HG02981 (cell line): ENCODE measurements at regions not wholly inside any gene's neighbourhood (a gene's known extent, or its start where the extent isn't known, plus 50 kb on each side); places are given as distances from the start of the nearest gene placed in this dataset.
"Not testable (repeated sequence)": the region's sequence is repeated elsewhere in the genome, so short reads cannot be mapped to it uniquely, and the experiment has no call there.

Experiments
- ATAC-seq: cut with Tn5 transposase; IDR thresholded peaks from one replicate; pipeline ENCODE4 v1.9.1; 2021; ENCODE audit warnings: mild to moderate bottlenecking, moderate library complexity; ENCODE audit not compliant: unreplicated experiment

DNA sequence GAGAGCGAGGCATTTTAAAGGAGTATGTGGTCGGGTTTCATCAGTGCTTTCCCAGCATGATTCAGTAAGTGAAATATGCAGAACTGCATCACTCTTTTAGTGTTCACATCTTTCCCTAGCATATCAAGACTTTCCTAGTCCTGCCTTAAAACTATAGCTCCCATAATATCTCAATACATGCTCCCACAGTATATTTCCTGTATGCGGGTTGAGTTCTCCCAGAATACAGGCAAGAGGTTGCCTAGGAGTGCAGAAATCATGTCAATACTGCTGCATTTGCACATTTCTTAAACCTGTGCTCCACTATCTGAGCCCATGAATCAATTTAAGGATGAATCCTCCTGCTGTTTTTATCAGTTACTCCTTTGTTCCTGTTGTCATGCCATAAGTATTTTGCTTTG is 386.6 kb upstream of the SLC35B3 start:
- no peak for ATAC-seq

DNA sequence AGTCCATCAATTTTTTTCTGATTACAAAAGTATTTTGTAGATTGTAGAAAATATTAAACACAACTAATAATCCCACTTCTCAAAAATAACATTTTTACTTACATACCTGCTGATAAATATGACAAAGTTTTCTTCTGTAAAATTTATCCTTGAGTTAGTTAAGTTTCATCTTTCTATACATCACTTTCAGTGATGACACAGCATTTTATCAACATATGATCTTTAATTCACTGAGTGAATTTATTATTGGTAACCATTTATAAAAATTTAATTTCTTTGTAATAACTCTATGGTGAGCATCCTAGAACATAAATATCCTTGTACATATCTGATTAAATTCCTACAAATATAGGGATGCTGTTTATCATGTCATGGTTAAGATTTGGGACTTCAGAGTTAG is 385.0 kb upstream of the SLC35B3 start:
- ATAC-seq = no peak

DNA sequence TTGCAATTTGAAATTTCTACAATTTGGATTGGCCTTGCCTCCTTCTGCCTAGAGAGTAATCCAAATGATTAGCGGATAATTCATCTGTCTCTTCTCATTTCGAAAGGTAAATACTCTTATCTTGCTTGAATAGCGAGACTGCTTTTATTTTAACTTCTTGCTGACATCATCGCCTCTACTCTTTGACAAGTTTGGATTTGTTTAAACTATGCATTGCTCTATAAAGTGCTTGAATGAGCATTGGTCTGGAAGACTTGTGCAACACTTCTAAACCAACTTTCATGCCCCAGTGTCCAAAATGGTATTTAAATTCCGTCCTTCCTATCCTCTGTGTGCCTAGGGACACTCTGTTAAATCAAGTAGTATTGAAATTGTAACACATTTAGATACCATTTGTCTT is 384.1 kb upstream of the SLC35B3 start:
- ATAC-seq = no peak

DNA sequence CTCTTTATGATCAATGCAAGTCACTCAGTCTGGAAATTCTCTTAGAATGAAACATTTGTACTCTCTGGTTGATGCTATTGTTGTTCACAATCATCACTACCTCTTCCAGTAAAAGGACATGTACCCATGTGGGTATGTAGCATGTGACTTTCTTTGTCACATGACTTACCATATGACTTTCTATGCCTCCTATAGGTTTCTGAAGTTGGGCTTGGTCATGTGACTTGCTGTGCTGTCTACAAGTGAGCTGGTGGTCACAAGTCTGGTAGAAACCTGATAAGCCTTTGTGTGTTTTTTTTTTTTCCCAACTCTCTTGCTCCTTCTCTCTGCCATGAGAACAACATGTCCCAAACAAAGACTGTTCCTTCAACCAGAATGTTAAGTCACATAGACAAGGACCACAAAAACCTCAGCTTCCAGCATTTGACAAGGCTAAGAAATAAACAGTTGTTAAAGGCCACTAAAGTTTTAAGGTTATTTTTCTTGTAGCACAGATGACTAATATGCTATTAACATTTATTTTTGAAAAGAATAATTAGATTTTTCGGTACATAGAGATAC is 379.2 kb upstream of the SLC35B3 start:
- ATAC-seq = no peak

DNA sequence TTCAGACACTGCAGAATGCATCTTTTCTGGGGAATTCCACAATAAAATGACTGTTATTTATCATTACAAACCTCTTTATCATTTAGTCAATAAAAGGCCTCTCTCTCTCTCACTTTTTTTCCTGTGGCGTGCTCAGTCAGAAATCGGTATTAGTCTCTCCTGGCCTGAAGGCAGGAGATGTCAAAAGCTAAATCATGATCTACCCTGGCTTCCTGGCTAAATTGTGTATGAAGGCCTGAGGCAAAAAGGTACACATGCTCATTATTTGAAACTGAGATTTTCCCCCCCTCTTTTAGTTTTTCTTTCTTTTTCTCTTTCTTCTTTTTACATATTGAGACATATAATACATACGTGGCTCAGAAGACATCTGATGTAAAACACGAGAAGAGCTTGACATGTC is 375.0 kb upstream of the SLC35B3 start:
- ATAC-seq = no peak

DNA sequence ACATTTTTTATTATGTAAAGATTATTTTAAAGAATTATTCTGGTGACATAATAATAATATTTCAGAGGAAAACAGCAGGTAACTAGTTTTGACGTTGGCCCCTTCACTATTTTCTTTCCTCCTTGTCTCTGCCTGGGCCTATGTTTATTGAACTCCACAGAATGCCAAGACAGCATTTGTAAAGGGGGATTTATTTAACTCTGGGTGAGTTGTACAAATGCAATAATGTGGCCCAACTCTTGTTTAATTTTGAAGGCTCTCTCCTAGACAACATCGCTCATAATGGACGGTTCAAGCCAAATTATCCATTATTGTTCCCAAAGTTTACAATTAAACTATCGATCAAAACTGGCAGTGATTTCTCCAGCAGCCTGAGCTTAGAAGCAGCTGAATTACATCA is 374.3 kb upstream of the SLC35B3 start:
- ATAC-seq = no peak

DNA sequence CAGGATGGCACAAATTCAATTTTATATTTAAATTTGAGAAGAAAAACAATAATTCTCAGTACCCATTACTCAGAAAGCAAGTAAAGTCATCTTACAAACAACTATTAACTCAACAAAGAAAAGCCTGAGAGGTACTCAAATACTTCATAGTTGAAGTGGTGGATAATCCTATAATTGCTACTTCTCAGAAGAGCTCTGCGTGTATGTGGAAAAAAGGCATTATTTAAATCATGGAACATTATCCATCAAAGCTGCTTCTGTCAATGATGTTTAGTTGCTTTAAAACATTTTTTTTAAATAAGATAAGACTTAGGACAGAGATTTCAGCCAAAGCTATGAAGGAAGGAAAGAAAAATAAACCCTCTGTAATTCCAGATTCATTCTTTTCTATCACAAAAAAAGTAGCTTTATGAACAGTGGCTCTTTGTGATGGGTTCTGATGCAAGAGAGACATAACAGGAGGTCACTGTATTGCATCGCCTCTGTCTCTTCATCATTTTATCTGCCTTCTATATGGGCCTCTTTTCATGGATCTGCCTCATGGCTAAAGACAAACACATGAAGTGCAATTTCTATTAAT is 367.9 kb upstream of the SLC35B3 start:
- no peak for ATAC-seq

DNA sequence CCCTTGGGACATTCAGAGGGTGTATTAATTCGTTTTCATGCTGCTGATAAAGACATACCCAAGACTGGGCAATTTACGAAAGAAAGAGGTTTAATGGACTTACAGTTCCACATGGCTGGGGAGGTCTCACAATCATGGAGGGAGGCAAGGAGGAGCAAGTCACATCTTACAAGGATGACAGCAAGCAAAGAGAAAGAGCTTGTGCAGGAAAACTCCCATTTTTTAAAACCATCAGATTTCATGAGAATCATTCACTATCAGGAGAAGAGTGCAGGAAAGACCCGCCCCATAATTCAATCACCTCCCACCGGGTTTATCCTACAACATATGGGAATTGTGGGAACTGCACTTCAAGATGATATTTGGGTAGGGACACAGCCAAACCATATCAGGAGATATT is 367.1 kb upstream of the SLC35B3 start:
- ATAC-seq = not testable (repeated sequence)

DNA sequence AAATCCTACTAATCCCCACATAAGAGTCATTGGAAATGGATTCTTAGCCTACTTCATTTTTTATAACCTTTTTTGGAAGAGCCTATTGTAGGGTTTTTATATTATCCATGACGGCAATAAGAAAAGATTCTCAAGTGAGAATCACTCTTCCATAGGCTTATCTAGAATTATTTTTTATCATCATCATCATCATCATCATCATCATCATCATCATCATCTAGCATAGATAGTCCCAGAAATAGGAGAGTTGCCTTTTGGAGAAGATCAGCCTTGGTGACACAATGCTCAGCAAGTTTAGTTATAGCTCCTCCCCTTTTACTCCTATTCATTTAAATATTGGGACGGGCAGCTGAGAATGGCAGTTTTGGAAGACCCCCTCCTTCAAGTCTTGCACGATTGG is 359.1 kb upstream of the SLC35B3 start:
- ATAC-seq = no peak

DNA sequence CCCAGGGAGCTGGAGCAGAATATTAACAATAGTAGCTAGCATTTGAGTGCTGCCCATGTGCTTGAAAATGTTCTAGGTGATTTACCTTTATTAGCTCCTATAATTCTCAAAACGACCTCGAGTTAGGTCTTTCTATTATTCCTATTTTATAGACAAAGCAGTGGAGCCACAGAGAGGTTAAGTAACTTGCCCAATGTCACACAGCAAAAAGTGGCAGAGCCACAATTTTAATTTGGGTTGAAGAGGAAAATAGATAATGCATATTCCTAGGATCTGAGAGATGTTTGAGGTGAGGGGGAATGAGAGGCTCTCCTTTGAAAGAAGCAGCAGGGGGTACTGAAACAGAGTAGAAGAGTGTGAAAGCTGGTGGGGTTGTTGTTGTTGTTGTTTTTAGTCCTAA is 354.5 kb upstream of the SLC35B3 start:
- no peak for ATAC-seq

DNA sequence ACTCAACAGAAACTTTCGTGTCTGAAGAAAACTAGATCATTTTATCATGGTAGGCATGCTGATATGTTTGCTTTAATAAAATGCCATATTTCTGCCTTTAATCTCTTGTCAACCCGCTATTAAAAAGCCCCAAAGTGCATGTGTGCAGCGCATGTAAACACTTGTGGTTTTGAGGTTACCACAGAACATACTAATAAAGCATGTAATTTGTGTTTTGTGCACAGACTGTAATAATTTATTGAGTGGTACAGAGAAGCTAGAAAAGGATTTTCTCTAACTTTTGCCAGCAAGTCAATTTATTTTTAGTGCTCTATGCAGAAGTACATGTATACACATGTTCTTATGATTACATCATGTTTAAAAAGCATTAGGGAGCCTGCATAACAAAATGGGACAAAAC is 349.9 kb upstream of the SLC35B3 start:
- no peak for ATAC-seq

DNA sequence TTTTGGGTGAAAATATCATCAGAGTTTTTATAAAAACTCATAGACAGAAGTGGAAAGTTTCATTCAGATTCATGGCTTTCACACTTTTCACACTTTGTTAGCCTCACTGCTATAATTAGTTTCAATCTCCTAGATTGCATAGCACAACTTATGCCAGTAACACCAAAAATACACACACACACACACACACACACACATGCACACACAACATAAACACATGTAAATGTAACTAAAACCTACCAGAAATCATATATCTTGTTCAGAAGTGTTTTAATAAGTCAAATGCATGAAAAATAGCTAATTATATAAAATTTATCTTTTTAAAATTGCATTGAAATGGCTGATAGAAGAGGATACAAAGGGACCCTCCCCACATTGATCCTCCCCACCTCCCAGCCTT is 347.8 kb upstream of the SLC35B3 start:
- no peak for ATAC-seq

DNA sequence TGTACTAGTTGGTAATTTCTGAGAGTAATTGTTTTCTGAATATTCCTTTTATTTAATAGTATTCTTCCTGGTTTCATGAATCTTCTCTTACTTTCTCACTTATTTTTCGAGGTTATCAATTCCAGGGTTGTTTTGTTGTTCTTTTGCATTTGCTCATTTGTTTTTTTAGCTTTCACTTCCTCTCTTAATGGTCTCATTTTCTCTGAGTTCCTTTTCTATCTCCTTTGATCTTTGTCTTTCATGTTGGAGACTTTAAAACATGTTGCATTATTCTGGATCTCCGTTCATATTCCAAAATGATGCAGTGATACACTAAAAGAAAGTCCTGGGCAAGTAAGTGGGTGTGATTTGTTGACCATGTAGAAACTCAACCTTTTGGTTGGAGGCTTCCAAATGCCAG is 345.3 kb upstream of the SLC35B3 start:
- no peak for ATAC-seq

DNA sequence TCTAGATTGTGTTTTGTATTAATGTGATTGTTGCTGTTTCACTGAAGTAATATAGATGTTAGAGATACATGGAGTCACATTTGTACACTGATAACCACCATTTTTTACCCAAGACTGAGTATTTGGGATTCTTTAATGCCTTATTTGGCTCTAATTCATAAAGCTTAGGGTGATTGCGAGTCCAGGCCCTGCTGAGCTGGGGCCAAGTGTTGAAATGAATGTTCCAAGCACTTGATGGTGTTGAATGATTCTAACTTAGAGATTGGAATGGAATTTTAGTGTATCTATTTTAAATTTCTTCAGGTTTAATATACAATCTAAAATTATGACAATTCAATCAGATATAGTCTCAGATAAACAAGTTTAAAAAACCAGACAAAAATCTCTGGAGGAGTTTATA is 329.4 kb upstream of the SLC35B3 start:
- ATAC-seq = no peak

DNA sequence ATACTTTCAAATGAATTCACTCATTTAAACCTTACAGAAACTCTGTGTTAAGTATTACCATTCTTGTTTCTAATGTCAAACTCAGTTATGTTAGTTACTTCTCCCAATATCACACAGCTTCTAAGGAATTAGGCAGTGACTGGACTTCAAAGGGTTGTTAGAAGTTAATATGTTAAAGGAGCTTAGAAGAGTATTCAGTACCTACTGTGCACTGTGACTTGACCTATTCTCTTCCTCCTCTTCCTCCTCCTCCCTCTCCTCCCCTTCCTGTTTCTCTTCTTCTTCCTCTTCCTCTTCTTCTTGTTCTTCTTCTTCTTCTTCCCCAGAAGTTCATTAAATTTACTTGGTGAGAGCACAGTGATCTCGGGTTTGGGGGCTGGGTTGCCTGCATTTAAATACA is 325.6 kb upstream of the SLC35B3 start:
- no peak for ATAC-seq

DNA sequence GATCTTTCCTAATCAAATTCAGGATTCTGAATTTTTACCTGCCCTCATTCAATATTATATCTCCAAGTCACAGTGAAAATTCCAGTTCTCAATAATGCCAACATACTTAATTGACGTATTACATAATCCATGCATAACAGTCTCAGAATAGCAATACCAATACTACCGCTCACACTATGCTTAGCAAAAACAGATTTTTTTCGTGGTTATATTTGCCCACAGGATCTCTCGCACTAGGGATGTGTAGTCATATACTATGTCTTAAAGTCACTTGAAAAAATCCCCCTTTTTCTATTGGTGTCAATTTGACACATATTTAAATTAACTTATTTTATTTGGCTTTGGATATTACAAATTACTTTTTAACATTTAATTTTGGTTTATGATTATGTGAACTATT is 323.1 kb upstream of the SLC35B3 start:
- ATAC-seq = peak; percentile 60

DNA sequence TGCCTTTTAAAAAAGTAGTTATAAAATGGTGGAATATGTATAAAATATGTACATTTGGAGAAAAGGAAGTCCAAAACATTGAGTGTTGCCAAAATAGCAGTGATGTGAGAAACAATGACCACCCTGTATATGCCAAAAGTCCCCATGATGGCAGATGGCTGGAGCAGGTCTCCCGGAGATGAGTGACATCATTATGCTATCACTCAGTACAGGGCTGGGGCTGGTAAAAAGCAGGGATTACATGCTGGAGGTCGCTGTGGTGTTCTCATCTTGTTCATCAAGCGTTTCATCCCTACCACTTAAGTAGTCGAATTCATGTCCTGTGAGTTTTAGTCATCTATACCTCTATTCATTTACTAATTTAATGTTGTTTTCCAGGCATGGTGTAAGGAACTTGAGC is 315.3 kb upstream of the SLC35B3 start:
- ATAC-seq = no peak

DNA sequence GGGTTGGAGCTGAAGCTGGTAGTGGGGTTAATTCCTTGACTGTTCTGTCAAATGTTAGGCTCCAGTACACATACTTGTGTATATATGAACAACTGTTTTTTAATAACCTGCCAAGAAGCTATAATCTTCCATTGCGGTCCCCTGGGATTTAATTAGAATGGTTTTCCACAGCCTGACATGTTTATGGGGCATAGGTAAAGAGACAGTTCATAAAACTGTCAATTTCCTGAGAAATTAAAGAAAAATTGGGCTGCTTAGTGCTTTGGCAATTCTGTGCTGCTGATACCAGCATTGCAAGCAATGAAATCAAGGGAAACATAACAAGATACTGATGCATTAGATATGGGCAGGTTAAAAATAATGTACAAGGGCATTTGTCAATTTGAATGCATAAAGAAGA is 314.1 kb upstream of the SLC35B3 start:
- no peak for ATAC-seq

DNA sequence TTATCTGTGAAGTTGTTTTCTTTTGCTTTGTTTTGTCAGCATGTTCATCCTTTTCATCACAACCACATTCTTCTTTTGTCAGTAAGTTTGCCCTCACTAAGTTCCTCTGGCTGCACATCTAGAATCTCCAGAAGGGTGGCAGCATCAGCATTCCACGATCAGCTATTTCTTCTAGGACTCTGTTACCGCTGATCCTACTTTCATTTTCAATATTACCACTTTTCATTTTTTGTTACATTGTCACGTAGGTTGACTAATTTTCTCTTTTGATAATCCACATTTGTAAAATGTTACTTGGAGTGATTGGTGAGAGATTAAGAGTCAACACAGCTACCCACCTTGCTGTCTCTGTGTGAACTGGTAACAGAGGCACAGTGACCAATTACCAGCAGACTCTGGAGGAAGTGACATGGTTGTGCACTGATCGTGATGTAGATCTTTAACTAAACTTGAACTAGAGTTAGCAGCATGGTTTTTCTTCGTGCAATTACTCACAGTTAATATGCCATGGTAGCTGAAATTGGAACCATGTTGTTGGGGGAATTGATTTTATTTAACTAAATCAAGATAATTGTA is 307.9 kb upstream of the SLC35B3 start:
- ATAC-seq = peak; percentile 89

DNA sequence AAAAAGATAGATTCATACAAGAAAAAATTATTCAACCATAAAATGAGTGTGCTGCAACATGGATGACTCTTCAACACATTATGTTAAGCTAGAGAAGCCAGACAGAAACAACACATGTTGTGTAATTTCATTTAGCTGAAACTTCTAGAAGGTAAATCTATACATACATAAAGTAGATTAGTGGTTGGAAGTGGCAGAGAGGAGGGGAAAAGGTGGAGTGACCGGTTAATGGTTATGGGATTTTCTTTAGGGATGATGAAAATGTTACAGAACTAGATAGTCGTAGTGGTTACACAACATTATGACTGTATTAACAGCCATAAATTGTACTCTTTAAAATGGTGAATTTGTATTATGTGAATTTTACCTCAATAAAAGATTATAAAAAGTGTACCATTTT is 304.1 kb upstream of the SLC35B3 start:
- ATAC-seq = no peak

DNA sequence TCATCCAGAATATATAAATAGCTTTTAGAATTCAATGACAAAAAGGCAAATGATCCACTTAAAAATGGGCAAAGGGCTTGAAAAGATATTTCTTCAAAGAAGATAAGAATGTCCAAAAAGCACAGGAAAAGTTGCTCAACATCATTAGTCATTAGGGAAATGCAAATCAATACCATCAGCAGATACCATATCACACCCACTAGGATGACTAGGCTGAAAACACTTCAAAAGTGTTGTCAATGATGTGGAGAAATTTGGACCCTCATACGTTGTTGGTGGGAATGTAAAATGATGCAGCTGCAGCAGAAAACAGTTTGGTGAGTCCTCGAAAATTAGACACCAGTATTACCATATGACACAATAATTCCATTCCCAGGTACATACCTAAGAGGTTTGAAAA is 303.6 kb upstream of the SLC35B3 start:
- ATAC-seq = no peak

DNA sequence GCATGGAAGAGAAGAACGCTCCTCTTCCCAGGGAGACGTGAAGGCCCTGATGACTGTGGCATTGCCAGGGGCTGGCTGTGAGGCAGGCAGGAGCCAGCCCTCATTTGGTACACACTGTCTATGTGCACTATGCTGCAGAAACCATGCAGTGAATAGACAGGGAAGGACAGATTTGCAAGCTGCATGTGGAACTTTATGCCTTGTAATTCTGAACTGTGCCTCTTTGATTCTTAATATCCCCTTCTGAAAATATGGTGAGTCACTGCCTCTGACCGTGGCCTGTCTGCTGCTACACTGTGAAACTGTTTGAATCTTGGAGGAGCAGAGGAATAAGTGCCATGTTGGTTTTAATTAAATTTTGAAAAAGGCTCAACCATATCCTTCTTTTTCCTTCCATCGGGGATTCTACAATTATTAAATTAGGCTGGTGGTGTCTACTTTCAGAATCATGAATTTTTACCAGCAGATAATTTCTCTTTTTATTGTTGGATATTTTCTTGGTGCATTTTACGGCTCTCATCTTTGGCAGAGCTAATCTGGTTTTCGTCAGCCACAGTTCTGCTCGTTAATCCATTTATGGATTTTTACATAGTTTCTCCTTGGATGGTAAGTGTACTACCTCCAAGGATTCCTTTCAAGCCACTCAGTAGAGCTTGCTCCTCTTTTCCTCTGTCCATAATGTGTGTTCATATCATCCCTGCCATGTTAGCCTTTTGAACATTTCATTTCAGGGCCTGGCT is 301.0 kb upstream of the SLC35B3 start:
- ATAC-seq = no peak
